GM12878 (cell line): ENCODE measurements at regions not wholly inside any gene's neighbourhood (a gene's known extent, or its start where the extent isn't known, plus 50 kb on each side); places are given as distances from the start of the nearest gene placed in this dataset.

Experiments
- ATAC-seq: fragments of 200-7000 bp; cut with Tn5 transposase; 3 replicates; pipeline ENCODE4 v1.9.1; 2020; ENCODE audit warnings: mild to moderate bottlenecking, moderate library complexity
- BruUV-seq: library from RNA; stranded (reverse); fragments of 400-500 nt; replicated peaks from 2 replicates; lab custom pipeline; 2021; lab: Mats Ljungman, UMichigan
- CTCF ChIA-PET: fragments of 300-600 bp; sonication (Branson Sonifier 250); formaldehyde crosslinking; extraction: SDS; loops from one replicate; lab custom pipeline; 2021; ENCODE audit warnings: inconsistent platforms; lab: Yijun Ruan, JAX
- POLR2A ChIA-PET: fragments of 350-600 bp; formaldehyde crosslinking; extraction: SDS; loops from one replicate; lab custom pipeline; 2021; ENCODE audit warnings: inconsistent platforms; lab: Charles Lee
- RAD21 ChIA-PET: fragments of 300-600 bp; sonication (Branson Sonifier 250); formaldehyde crosslinking; loops from one replicate; lab custom pipeline; 2023; ENCODE audit warnings: antibody characterized with exemption; ENCODE audit not compliant: unreplicated experiment; lab: Charles Lee
- SMC1A ChIA-PET: fragments of 300-600 bp; sonication (Branson Sonifier 250); formaldehyde crosslinking; loops from one replicate; lab custom pipeline; 2023; ENCODE audit not compliant: unreplicated experiment, uncharacterized antibody; lab: Charles Lee
- DNase-seq: peaks from one replicate; pipeline ENCODE4 v3.0.0-alpha.2; 2011; ENCODE audit warnings: low read depth, low spot score
- FAIRE-seq: peaks from 3 replicates; lab custom pipeline; 2011; peaks lifted over from hg19 to GRCh38; lab: Jason Lieb, UNC
- H2AFZ ChIP-seq: 2 replicates; pipeline ENCODE4 v1.6.0; 2011; ENCODE audit warnings: low read depth, low read length, control low read depth; ENCODE audit not compliant: control insufficient read depth
- H3K27ac ChIP-seq: 2 replicates; pipeline ENCODE4 v1.5.1; 2011; ENCODE audit warnings: control low read depth; ENCODE audit not compliant: control insufficient read depth, insufficient read depth
- H3K27me3 ChIP-seq, 2 experiments: replicated peaks in 1 of 2; 2 replicates each; pipeline versions ENCODE4 v1.6.0 to v1.6.1; 2011; ENCODE audit warnings: low read length in 1 of 2; ENCODE audit not compliant: control insufficient read depth in 2 of 2, insufficient read depth in 2 of 2
- H3K36me3 ChIP-seq, 2 experiments: 2 replicates each; pipeline ENCODE4 v1.5.1; 2011; ENCODE audit warnings: low read length in 1 of 2; ENCODE audit not compliant: control insufficient read depth in 2 of 2, insufficient read depth in 2 of 2
- H3K4me1 ChIP-seq: 2 replicates; pipeline ENCODE4 v1.6.1; 2011; ENCODE audit warnings: mild to moderate bottlenecking, low read length, moderate library complexity, mixed read lengths; ENCODE audit not compliant: control insufficient read depth, insufficient read depth
- H3K4me2 ChIP-seq: 2 replicates; pipeline ENCODE4 v1.6.0; 2011; ENCODE audit warnings: control low read depth; ENCODE audit not compliant: control insufficient read depth, insufficient read depth
- H3K4me3 ChIP-seq: fragments of 200-600 bp; sonication (generic); 2 replicates; pipeline ENCODE4 v1.5.1; 2016
- H3K79me2 ChIP-seq: 2 replicates; pipeline ENCODE4 v1.6.0; 2011; ENCODE audit warnings: low read length; ENCODE audit not compliant: control insufficient read depth, insufficient read depth
- H3K9ac ChIP-seq: 2 replicates; pipeline ENCODE4 v1.8.0; 2011; ENCODE audit warnings: low read length, control low read depth, mixed read lengths; ENCODE audit not compliant: control insufficient read depth, insufficient read depth
- H3K9me3 ChIP-seq: replicated peaks from 3 replicates; pipeline ENCODE4 v1.5.1; 2011; ENCODE audit warnings: mild to moderate bottlenecking, low read length; ENCODE audit not compliant: control insufficient read depth, insufficient read depth
- H4K20me1 ChIP-seq: 2 replicates; pipeline ENCODE4 v1.6.0; 2011; ENCODE audit not compliant: control insufficient read depth, insufficient read depth
- LARP7 ChIP-seq: fragments of 450-650 bp; IDR thresholded peaks from 2 replicates; pipeline ENCODE4 v1.6.1; 2017; ENCODE audit warnings: mild to moderate bottlenecking
- POU2F2 ChIP-seq: IDR thresholded peaks from 3 replicates; pipeline ENCODE4 v1.6.1; 2011; ENCODE audit warnings: low read depth, mild to moderate bottlenecking, low read length, borderline replicate concordance
- RAD21 ChIP-seq: IDR thresholded peaks from 2 replicates; pipeline ENCODE4 v1.6.1; 2011; ENCODE audit warnings: mild to moderate bottlenecking, low read depth, low read length, moderate library complexity; ENCODE audit not compliant: insufficient read depth
- SMC3 ChIP-seq: IDR thresholded peaks from 2 replicates; pipeline ENCODE4 v1.6.1; 2011; ENCODE audit warnings: low read length, improper control_type of control experiment, borderline replicate concordance
- YY1 ChIP-seq: IDR thresholded peaks from 2 replicates; pipeline ENCODE4 v1.6.1; 2011; ENCODE audit warnings: low read depth, mild to moderate bottlenecking, low read length
- ZBTB33 ChIP-seq: fragments of 450-650 bp; IDR thresholded peaks from 2 replicates; pipeline ENCODE4 v1.6.1; 2017; ENCODE audit warnings: mild to moderate bottlenecking
- WGBS: methylation state at CpG from one replicate; pipeline ENCODE4 v1.1.6; 2016; ENCODE audit warnings: low lambda C conversion rate; ENCODE audit not compliant: insufficient replicate concordance, insufficient coverage; ENCODE audit errors: missing lambda C conversion rate; 5-methylcytosine and 5-hydroxymethylcytosine counted together
- in situ Hi-C: fragments of 300-500 bp; cut with MboI; formaldehyde crosslinking; loops from 9 replicates; pipeline ENCODE4 v1.14.3; 2018; ENCODE audit warnings: mixed read lengths
- intact Hi-C: fragments of 100-400 bp; cut with micrococcal nuclease; formaldehyde crosslinking; loops from one replicate; pipeline ENCODE4 v1.14.2; 2022; ENCODE audit not compliant: unreplicated experiment
- TF ChIP-seq, protein P1 (sequence below), 3 experiments: IDR thresholded peaks in 2 of 3; conservative IDR thresholded peaks in 1 of 3; 2 replicates each; pipeline ENCODE4 v1.5.1; 2011; ENCODE audit warnings: low read depth in 3 of 3, low read length in 3 of 3, mild to moderate bottlenecking in 3 of 3, control low read depth in 2 of 3, moderate library complexity in 2 of 3, inconsistent platforms in 1 of 3, mixed read lengths in 1 of 3; ENCODE audit not compliant: control insufficient read depth in 2 of 3, insufficient read depth in 1 of 3; ENCODE audit errors: extremely low read depth in 1 of 3

GRCh38 chr18:42298759-42299675 is 344.0 kb downstream of the PIK3C3 start:
- intact Hi-C loops = loop anchor here (1.0 to 2.0 kb wide), 2 partner anchors 184 to 973 kb away; no protein-coding TSS in a partner anchor
- POLR2A ChIA-PET = no interaction called here
- Histone ChIP-seq H4K20me1 (no peaks in the 10 kb centered on the region), H3K36me3 (no peaks in the 10 kb centered on the region), H3K9ac (no peak overlapping the region), H3K4me2 (no peak overlapping the region), H3K9me3 (no peaks in the 10 kb centered on the region), H3K27ac (no peak overlapping the region), H3K79me2 (no peaks in the 10 kb centered on the region), H3K4me3 (no peak overlapping the region), H3K27me3 (no peaks in the 10 kb centered on the region), H3K4me1 (no peaks in the 10 kb centered on the region), H2AFZ (no peak overlapping the region)
- 27% methylated on average over 15 of the region's 15 CpGs for WGBS
- no TSS peak for BruUV-seq
- ATAC-seq = peak; percentile 95
- SMC1A ChIA-PET = interaction anchor here (0.6 to 10.1 kb wide), 21 partner anchors 9 to 1287 kb away, joined by 3 to 114 read pairs (median 4); no protein-coding TSS in a partner anchor
- in situ Hi-C loops = loop anchor here (5.0 to 10.0 kb wide), 2 partner anchors 973 to 1286 kb away; no protein-coding TSS in a partner anchor
- CTCF ChIA-PET = interaction anchor here (0.6 to 9.5 kb wide), 51 partner anchors 9 to 1298 kb away, joined by 3 to 107 read pairs (median 3); no protein-coding TSS in a partner anchor
- no peak for TF ChIP-seq LARP7
- peak; percentile 77 for TF ChIP-seq RAD21
- TF ChIP-seq YY1 = peak; percentile 36; the same call in 1 of the 2 replicates
- TF ChIP-seq POU2F2 = peak; percentile 11; the same call in 1 of the 3 replicates
- TF ChIP-seq, protein P1, sequence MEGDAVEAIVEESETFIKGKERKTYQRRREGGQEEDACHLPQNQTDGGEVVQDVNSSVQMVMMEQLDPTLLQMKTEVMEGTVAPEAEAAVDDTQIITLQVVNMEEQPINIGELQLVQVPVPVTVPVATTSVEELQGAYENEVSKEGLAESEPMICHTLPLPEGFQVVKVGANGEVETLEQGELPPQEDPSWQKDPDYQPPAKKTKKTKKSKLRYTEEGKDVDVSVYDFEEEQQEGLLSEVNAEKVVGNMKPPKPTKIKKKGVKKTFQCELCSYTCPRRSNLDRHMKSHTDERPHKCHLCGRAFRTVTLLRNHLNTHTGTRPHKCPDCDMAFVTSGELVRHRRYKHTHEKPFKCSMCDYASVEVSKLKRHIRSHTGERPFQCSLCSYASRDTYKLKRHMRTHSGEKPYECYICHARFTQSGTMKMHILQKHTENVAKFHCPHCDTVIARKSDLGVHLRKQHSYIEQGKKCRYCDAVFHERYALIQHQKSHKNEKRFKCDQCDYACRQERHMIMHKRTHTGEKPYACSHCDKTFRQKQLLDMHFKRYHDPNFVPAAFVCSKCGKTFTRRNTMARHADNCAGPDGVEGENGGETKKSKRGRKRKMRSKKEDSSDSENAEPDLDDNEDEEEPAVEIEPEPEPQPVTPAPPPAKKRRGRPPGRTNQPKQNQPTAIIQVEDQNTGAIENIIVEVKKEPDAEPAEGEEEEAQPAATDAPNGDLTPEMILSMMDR (IDR thresholded peaks at IDR 0.05 in 2 of 3, conservative IDR thresholded peaks at IDR 0.05 in 1 of 3; ENCODE audit: control insufficient read depth in 2 of 3, extremely low read depth in 1 of 3, insufficient read depth in 1 of 3, low read depth in 3 of 3, low read length in 3 of 3) = peak; percentile 85 to 89 (median 85)
- TF ChIP-seq SMC3 = peak; percentile 79
- no peak for TF ChIP-seq ZBTB33
- peak; percentile 95 for FAIRE-seq
- DNase-seq = no peak
- RAD21 ChIA-PET = interaction anchor here (0.8 to 9.1 kb wide), 7 partner anchors 12 to 973 kb away, joined by 3 to 82 read pairs (median 7); no protein-coding TSS in a partner anchor
